Testis (tissue), 2 donors: ENCODE measurements at regions not wholly inside any gene's neighbourhood (a gene's known extent, or its start where the extent isn't known, plus 50 kb on each side); places are given as distances from the start of the nearest gene placed in this dataset.

Source experiments
- CTCF ChIP-seq, 3 experiments: fragments of 450-650 bp in 2 of 3; fragments of 200-600 bp in 1 of 3; sonication (generic) in 1 of 3; IDR thresholded peaks; one replicate each; pipeline ENCODE4 v1.5.1; 2016 to 2019; ENCODE audit warnings: antibody characterized with exemption in 3 of 3, mild to moderate bottlenecking in 2 of 3, moderate library complexity in 1 of 3
- POLR2A ChIP-seq: fragments of 450-650 bp; IDR thresholded peaks from one replicate; pipeline ENCODE4 v1.6.1; 2017; ENCODE audit warnings: antibody characterized with exemption, mild to moderate bottlenecking, moderate library complexity

- no peak for TF ChIP-seq CTCF (IDR thresholded peaks at IDR 0.05)
- no peak for TF ChIP-seq POLR2A
These were observed 599.1 kb upstream of the FAT3 start for GRCh38 chr11:91625495-91625894.
